ENCODE measurements at regions not wholly inside any gene's neighbourhood (a gene's known extent, or its start where the extent isn't known, plus 50 kb on each side); places are given as distances from the start of the nearest gene placed in this dataset.

GRCh38 chr6:148069256-148069655, 273.4 kb upstream of the SASH1 start:
- DNase-seq: no peak

DNA sequence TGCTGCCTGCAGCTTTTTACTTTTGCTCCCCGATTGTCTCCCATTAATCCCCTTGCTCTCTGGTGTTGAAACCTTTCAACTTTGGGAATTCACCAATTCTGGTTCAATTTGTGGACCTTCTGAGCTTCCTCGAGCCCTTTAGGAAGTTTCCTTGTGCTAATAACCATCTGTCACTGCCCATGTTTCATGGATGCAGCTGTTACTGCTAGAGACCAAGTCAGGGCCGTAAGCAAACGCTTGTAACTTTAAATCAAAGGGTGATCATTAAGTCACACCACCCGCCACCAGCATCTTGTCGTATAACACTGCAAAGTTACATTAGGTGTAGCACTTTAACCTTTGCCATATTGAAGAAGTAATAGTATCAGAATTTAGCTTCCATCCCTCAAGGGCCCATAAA, 268.3 kb upstream of the SASH1 start:
- DNase-seq: no peak

- no peak for DNase-seq
Measured at GRCh38 chr6:148074738-148075137, 267.9 kb upstream of the SASH1 start.

DNA sequence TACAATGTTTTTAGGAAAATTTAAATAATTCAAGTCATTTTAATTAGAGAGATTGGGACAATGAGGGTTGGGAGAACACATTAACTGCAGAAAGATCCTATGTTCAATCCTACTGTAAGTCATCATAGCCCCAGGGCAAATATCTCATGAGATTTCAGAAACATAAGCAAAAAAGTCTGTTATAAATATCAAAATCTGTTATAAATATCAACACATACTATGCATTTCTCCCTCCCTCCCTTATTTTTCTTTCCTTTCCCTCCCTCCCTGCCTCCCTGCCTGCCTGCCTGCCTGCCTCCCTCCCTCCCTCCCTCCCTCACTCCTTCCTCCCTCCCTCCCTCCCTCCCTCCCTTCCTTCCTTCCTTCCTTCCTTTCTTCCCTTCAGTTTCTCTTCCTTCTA, 267.3 kb upstream of the SASH1 start:
- no peak for DNase-seq

- no peak for DNase-seq
Measured at GRCh38 chr6:148076051-148076450, 266.6 kb upstream of the SASH1 start.

DNA sequence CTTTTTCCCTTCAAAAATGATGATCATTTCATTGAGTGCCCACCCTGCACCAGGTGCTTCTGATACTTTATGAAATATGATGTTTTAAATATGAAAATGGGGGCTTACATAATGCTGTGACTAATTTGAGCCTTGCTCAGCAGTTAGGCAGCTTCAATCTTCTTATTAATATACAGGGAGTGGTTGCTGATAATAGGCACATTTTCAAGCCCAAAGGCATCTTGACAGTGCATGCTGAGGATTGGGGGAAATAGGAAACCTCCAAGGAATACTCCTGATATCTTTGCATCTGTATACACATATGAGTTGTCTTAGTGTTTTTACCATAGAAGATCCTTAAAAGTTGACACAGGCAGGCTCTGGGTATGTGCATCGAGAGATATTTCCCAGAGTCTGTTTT, 262.3 kb upstream of the SASH1 start:
- DNase-seq: no peak

DNA sequence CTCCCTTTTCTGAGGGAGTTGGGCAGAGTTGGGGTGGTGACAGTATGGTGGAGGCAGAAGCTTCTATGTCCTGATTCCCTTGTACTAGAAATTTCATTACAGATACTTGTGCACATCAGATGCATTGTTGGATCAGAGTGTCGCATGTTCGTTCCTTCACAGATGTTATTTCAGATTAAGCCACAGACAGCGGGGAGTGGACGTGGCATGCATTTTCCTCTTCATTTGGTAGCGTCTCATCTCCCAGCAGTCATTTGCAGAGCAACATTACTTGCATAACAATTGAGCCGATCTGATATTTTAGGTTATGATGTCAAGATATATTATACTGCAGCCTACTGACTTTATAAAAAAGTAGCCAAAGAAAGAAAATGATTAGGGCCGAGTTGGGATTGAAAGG, 261.6 kb upstream of the SASH1 start:
- DNase-seq: no peak

DNA sequence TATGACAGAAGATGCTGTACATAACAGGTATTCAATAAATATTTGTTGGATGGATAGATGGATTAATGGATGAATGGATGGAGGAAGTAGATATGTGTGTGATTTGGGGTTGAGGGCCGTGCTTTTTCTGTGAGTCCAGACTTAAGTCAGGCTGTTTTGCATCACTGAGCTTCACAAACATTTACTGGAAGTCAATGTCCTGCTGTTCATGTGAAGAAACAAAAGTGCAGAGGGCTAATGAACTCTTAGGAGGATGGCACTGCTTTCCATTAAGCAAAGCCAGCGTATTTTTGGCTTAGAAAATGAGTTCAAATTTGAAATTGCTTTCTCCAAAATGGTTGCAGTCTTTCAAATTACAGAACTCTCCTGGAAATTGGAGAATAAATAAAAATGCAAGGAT, 260.6 kb upstream of the SASH1 start:
- no peak for DNase-seq

- DNase-seq: no peak
Measured at GRCh38 chr6:148082696-148083095, 259.9 kb upstream of the SASH1 start.

GRCh38 chr6:148085631-148086331, 256.9 kb upstream of the SASH1 start:
- no peak for DNase-seq

- DNase-seq: no peak
Measured at GRCh38 chr6:148086386-148086785, 256.3 kb upstream of the SASH1 start.

GRCh38 chr6:148086843-148087242, 255.8 kb upstream of the SASH1 start:
- DNase-seq: no peak

- DNase-seq: no peak
Measured at GRCh38 chr6:148087659-148088058, 255.0 kb upstream of the SASH1 start.

GRCh38 chr6:148090326-148090725, 252.3 kb upstream of the SASH1 start:
- DNase-seq: no peak

DNA sequence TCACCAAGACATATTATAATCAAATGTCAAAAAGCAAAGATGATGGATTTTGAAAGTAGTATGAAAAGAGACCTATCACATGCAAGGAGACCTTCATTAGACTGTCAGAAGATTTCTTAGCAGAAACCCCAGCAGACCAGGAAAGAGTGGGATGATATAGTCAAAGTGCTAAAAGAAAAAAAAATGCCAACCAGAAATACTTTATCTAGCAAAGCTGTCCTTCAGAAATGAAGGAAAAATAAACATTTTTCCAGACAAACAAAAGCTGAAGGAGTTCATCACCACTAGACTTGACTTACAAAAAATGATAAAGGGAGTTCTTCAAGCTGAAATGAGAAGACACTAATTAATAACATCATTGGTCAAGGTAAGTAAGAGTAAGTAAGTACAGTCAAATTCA, 251.2 kb upstream of the SASH1 start:
- no peak for DNase-seq

GRCh38 chr6:148103436-148103835, 239.2 kb upstream of the SASH1 start:
- DNase-seq: no peak

- no peak for DNase-seq
Measured at GRCh38 chr6:148104131-148104530, 238.5 kb upstream of the SASH1 start.

DNA sequence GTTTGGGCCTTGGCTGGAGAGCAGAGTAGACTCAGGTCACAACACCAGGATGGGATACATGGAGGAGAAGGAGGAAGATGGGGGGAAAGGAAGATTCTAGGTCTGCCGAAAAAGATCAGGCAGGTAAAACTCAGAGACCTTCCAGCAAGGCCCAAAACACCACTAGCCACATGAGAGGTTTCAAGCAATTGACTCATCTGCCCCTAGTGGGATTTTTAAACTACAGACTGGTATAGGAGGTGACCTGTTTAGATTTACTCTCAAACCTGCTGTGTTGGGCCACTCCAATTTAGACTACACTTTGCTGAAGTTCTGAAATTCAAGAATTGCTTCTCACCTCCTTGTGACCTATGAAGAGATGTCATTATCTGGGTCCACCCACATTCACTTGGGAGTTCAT, 236.9 kb upstream of the SASH1 start:
- no peak for DNase-seq

- no peak for DNase-seq
Measured at GRCh38 chr6:148107911-148108310, 234.7 kb upstream of the SASH1 start.

DNA sequence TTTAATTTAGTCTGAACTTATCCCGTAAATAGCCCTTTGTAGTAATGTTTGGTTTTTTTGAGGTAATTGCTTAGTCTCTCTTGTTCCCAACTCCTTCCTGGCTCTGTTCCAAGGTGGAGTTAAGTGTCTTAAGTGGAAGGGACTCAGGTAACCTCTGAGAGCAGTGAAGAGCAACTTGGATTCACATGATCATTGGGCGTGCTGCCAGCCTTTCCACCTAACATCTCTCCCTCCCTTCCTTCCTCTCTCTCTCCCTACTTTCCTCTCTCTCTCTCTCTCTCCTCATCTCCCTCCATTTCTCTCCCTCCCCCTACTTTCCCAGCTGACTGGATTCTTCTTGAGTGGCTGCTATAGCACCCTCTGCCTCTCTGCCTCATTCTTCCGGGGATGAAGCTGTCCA, 232.9 kb upstream of the SASH1 start:
- DNase-seq: no peak

GRCh38 chr6:148110925-148111324, 231.7 kb upstream of the SASH1 start:
- DNase-seq: no peak

DNA sequence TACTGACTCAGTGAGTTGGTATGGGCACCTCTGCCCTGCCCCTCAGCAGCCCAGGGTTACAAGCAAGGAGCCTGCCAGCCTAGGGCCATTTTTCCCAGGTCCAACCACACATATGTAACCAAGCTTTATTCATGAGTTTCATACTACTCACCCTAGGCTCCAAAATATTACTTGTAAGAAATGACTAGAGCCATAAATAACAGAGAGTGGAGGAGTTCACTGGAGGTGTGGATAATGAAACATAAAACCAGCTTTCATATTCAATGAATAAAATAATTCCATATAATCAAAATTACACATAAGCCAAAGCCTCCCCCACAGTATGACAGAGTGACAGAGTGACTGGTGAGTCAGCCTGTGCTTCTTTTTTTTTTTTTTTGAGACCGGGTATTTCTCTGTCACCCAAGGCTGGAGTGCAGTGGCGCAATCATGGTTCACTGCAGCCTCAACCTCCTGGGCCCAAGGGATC, 229.8 kb upstream of the SASH1 start:
- no peak for DNase-seq

GRCh38 chr6:148116001-148116400, 226.6 kb upstream of the SASH1 start:
- no peak for DNase-seq

DNA sequence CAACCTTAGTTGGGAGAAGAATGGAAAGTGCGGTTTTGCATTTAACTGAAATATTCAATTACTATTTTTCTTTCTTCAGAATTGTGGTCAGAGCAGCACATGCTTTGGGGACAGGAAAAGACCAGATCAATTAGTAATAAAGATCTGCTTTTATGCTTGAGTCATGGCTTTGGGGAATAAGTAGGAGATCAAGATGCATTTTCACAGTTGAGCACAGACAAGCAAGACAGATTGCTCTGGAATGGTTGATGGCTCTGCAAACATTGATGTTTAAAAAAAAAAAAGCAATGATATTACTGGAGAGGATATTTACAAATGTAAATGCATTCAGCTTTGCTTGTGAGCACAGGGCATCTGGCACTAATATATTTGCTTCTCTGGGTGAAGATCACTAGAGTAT, 224.4 kb upstream of the SASH1 start:
- no peak for DNase-seq

- DNase-seq: no peak
Measured at GRCh38 chr6:148128014-148128730, 214.5 kb upstream of the SASH1 start.

Measured in activated CD8-positive, alpha-beta memory T cell treated with anti-CD3 and anti-CD28 coated beads for 24 hours (primary cell).